ENCODE measurements at regions not wholly inside any gene's neighbourhood (a gene's known extent, or its start where the extent isn't known, plus 50 kb on each side); places are given as distances from the start of the nearest gene placed in this dataset.

DNA sequence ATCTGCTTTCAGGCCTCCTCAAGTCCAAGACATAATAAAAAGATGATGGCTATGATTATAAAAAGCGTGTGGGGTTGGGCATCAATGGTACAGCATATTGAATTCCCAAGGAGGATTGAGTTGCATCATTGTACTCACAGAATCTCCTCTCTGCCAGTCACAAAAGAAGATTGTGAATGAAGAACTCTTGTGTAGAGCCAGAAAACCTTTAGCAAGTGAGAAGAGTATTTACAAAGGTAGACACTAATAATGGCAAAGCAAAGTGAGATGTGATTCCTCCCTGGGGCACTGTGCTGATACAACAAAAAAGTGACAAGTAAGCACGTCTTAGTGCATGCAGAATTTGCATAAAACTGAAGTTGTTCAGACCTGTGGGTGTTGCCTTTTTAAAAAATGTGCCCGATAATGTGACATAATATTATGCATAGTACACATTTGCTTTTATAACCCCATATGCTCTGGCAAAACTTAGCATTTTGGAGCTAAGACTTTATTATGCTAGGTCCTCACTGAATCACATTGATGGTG lies 291.2 kb upstream of the TBC1D5 start:
- TF ChIP-seq, protein P1, sequence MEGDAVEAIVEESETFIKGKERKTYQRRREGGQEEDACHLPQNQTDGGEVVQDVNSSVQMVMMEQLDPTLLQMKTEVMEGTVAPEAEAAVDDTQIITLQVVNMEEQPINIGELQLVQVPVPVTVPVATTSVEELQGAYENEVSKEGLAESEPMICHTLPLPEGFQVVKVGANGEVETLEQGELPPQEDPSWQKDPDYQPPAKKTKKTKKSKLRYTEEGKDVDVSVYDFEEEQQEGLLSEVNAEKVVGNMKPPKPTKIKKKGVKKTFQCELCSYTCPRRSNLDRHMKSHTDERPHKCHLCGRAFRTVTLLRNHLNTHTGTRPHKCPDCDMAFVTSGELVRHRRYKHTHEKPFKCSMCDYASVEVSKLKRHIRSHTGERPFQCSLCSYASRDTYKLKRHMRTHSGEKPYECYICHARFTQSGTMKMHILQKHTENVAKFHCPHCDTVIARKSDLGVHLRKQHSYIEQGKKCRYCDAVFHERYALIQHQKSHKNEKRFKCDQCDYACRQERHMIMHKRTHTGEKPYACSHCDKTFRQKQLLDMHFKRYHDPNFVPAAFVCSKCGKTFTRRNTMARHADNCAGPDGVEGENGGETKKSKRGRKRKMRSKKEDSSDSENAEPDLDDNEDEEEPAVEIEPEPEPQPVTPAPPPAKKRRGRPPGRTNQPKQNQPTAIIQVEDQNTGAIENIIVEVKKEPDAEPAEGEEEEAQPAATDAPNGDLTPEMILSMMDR (IDR thresholded peaks at IDR 0.05; ENCODE audit: unreplicated experiment): no peak
- Mint-ChIP-seq H3K4me3 (ENCODE audit: low read depth) (no peak overlapping the region), H3K4me1 (ENCODE audit: low read depth) (peaks cover 9% of the 10 kb centered on the region), H3K27ac (no peak overlapping the region), H3K9me3 (ENCODE audit: low read depth) (no peaks in the 10 kb centered on the region), H3K36me3 (ENCODE audit: insufficient read depth) (no peaks in the 10 kb centered on the region), H3K27me3 (no peaks in the 10 kb centered on the region)
- DNase-seq (ENCODE audit: low spot score, unreplicated experiment): no peak

DNA sequence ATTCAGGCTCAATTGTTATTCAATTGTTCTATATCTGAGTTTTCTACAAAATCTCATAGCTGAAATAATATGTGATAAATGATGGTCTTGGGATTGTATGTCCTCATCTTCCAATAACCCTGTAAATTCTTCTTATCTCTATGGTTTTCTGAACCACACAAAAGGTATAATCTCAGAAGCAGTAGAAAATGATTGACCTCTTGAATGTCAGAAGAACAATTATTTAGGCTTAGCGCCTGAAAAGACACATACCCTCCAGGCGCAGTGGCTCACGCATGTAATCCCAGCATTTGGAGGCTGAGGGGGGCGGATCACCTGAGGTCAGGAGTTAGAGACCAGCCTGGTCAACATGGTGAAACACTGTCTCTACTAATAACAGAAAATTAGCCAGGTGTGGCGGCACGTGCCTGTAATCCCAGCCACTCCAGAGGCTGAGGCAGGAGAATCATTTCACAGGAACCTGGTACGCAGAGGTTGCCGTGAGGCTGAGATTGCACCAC lies 288.0 kb upstream of the TBC1D5 start:
- DNase-seq (ENCODE audit: low spot score, unreplicated experiment): no peak
- Mint-ChIP-seq H3K4me1 (ENCODE audit: low read depth) (peaks cover 5% of the 10 kb centered on the region), H3K27ac (no peak overlapping the region), H3K27me3 (no peaks in the 10 kb centered on the region), H3K36me3 (ENCODE audit: insufficient read depth) (no peaks in the 10 kb centered on the region), H3K9me3 (ENCODE audit: low read depth) (no peaks in the 10 kb centered on the region), H3K4me3 (ENCODE audit: low read depth) (no peak overlapping the region)
- TF ChIP-seq, protein P1 (IDR thresholded peaks at IDR 0.05; ENCODE audit: unreplicated experiment): no peak

DNA sequence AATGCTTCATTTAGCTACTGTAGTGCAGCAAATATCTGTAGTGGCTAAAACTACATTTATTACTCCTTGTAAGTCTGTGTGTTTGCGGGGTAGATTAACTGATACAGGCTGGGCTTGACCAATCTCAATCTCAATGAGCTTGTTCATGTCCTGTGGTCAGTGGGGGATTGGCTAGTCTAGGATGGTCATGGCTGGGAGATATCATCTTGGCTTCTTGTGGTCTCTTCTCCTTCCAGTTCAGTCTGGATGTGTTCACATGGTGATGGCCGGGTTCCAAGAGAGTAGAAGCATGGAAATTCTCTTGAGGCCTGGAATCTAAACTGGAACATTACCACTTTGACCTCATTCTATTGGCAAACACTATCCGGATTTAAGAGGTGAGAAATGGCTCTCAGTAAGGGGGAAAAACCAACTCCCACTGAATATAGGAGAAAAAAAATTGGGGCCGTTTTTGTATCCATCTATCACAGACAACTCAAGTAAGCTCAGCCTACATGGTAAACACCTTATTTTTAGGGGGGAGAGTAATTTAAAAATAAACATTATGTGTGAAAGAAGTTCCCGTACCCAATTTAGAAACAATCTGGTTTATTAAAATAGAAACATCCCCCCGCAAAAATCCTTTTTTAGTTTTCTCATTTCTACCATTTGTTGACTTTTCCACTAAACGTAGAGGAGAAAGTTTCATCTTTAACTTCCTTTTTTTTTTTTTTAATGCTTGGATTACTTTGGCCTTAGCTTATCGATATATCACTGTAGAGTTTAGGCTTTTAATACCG lies 284.9 kb upstream of the TBC1D5 start:
- TF ChIP-seq, protein P1 (IDR thresholded peaks at IDR 0.05; ENCODE audit: unreplicated experiment): no peak
- H3K9me3 Mint-ChIP-seq (ENCODE audit: low read depth): no peaks in the 10 kb centered on the region
- H3K27me3 Mint-ChIP-seq: no peaks in the 10 kb centered on the region
- no peak overlapping the region for H3K4me3 Mint-ChIP-seq (ENCODE audit: low read depth)
- DNase-seq (ENCODE audit: low spot score, unreplicated experiment): no peak
- no peaks in the 10 kb centered on the region for H3K36me3 Mint-ChIP-seq (ENCODE audit: insufficient read depth)
- peaks cover 12% of the 10 kb centered on the region for H3K4me1 Mint-ChIP-seq (ENCODE audit: low read depth)
- H3K27ac Mint-ChIP-seq: no peak overlapping the region

DNA sequence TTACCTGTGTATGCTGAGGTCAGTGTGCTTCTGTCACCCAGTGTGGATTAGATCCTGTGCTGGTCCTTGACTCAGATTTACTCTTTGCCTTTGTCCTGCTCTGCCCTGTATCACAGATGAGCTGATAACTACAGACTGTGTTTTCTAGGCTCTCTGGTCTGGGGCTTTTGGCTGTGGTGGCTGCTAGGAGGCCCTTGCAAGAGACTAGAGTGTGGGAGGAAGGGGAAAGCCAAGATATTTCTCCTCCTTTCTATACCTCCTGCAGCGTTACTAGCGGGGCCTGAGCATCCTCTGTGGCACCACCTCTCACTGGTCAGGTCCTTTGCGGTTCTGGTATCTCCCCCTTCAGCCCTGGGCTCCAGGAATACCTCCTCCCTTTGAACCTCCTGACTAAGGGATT lies 282.3 kb upstream of the TBC1D5 start:
- Mint-ChIP-seq H3K9me3 (ENCODE audit: low read depth) (no peaks in the 10 kb centered on the region), H3K36me3 (ENCODE audit: insufficient read depth) (no peaks in the 10 kb centered on the region), H3K27ac (no peak overlapping the region), H3K27me3 (no peaks in the 10 kb centered on the region), H3K4me3 (ENCODE audit: low read depth) (no peak overlapping the region), H3K4me1 (ENCODE audit: low read depth) (peaks cover 14% of the 10 kb centered on the region)
- DNase-seq (ENCODE audit: low spot score, unreplicated experiment): no peak
- TF ChIP-seq, protein P1 (IDR thresholded peaks at IDR 0.05; ENCODE audit: unreplicated experiment): no peak

DNA sequence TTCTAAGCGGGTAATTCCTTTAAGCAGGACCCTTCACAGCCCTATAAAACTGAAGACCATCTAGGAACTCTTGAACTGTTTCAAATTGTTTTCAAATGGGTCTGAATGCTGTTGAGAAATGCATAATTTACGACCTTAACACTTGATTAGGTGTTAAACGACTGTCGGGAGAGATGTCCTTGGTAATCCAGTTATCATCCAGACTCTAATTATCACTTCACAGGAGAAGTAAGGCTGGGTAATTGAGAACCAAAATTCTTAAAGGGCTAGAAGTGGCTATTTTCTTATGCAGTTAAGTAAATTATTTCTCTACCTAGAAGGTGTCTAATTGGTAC lies 276.7 kb upstream of the TBC1D5 start:
- H3K9me3 Mint-ChIP-seq (ENCODE audit: low read depth): no peaks in the 10 kb centered on the region
- H3K36me3 Mint-ChIP-seq (ENCODE audit: insufficient read depth): peaks cover 4% of the 10 kb centered on the region
- H3K27ac Mint-ChIP-seq: no peak overlapping the region
- H3K4me3 Mint-ChIP-seq (ENCODE audit: low read depth): no peak overlapping the region
- no peak for DNase-seq (ENCODE audit: low spot score, unreplicated experiment)
- peaks cover 9% of the 10 kb centered on the region for H3K4me1 Mint-ChIP-seq (ENCODE audit: low read depth)
- TF ChIP-seq, protein P1 (IDR thresholded peaks at IDR 0.05; ENCODE audit: unreplicated experiment): no peak
- H3K27me3 Mint-ChIP-seq: peaks cover 8% of the 10 kb centered on the region

Measured in progenitor cell of endocrine pancreas (in vitro differentiated cells).